Progenitor cell of endocrine pancreas (in vitro differentiated cells): ENCODE measurements at regions not wholly inside any gene's neighbourhood (a gene's known extent, or its start where the extent isn't known, plus 50 kb on each side); places are given as distances from the start of the nearest gene placed in this dataset.

Source experiments
- DNase-seq: peaks from one replicate; pipeline ENCODE4 v3.0.0; 2021; ENCODE audit warnings: low spot score; ENCODE audit not compliant: unreplicated experiment
- H3K27ac Mint-ChIP-seq: 2 replicates; pipeline ENCODE4 v1.8.0; 2021; ENCODE audit warnings: mild to moderate bottlenecking, moderate library complexity, mixed read lengths
- H3K27me3 Mint-ChIP-seq: 2 replicates; pipeline ENCODE4 v1.8.0; 2021; ENCODE audit warnings: mixed read lengths
- H3K36me3 Mint-ChIP-seq: 2 replicates; pipeline ENCODE4 v1.8.0; 2022; ENCODE audit warnings: mixed read lengths; ENCODE audit not compliant: insufficient read depth
- H3K4me1 Mint-ChIP-seq: 2 replicates; pipeline ENCODE4 v1.8.0; 2021; ENCODE audit warnings: low read depth, mixed read lengths
- H3K4me3 Mint-ChIP-seq: 2 replicates; pipeline ENCODE4 v1.8.0; 2021; ENCODE audit warnings: low read depth, mild to moderate bottlenecking, moderate library complexity, mixed read lengths
- H3K9me3 Mint-ChIP-seq: 2 replicates; pipeline ENCODE4 v1.8.0; 2021; ENCODE audit warnings: low read depth, mixed read lengths
- TF ChIP-seq, protein P1 (sequence below): fragments of 200-600 bp; sonication (generic); IDR thresholded peaks from one replicate; pipeline ENCODE4 v1.5.0; 2021; ENCODE audit warnings: antibody characterized with exemption, mild to moderate bottlenecking; ENCODE audit not compliant: unreplicated experiment

DNA sequence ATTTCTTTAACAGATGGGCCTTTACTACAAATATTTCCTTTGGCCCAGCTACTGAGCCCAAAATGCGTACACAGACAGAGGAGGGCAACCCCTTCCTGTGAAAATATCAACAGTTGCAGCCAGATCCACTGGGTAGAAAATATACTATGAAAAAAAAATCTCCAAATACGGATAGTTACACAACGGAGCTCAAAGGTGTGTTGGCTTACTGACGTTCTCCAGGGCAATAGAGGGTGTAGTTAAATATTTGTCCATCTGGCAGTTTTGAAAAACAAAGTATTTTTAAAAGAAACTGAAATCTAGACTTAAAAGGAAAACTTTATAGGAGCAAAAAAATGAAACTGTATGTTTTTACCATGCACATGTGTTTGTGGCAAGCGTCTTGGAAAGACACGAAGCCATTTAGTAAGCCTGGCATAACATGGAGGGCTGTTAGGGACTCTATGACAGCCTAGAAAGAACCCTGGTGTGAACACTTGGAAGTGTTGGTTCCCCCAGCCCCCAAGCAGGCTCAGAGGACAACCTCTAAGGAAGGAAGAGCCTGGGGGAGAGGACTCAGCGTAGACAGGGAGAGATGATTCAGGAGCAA lies 157.8 kb upstream of the TRPM3 start:
- no peaks in the 10 kb centered on the region for H3K36me3 Mint-ChIP-seq
- TF ChIP-seq, protein P1, sequence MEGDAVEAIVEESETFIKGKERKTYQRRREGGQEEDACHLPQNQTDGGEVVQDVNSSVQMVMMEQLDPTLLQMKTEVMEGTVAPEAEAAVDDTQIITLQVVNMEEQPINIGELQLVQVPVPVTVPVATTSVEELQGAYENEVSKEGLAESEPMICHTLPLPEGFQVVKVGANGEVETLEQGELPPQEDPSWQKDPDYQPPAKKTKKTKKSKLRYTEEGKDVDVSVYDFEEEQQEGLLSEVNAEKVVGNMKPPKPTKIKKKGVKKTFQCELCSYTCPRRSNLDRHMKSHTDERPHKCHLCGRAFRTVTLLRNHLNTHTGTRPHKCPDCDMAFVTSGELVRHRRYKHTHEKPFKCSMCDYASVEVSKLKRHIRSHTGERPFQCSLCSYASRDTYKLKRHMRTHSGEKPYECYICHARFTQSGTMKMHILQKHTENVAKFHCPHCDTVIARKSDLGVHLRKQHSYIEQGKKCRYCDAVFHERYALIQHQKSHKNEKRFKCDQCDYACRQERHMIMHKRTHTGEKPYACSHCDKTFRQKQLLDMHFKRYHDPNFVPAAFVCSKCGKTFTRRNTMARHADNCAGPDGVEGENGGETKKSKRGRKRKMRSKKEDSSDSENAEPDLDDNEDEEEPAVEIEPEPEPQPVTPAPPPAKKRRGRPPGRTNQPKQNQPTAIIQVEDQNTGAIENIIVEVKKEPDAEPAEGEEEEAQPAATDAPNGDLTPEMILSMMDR: no peak
- no peak for DNase-seq
- H3K27ac Mint-ChIP-seq: no peak overlapping the region
- no peak overlapping the region for H3K4me3 Mint-ChIP-seq
- no peaks in the 10 kb centered on the region for H3K9me3 Mint-ChIP-seq
- no peaks in the 10 kb centered on the region for H3K4me1 Mint-ChIP-seq
- no peaks in the 10 kb centered on the region for H3K27me3 Mint-ChIP-seq

DNA sequence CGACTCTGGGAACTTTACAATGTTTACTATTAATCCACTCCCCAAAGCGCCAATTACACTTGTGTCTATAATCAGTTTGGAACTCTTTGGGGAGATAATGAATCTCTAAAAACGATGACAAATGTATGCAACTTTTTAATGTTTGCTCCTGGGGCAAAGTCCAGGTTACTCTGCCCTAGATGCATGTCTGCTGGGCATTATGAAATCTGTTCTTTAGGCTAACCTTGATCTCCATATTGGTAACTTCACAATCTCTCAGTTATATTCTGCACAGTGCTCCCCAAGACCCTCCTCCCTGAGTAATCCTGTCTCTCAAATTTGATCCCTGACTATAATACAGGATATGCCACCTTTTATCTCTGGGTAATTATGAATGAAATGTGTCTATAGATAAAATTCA lies 152.2 kb upstream of the TRPM3 start:
- no peak overlapping the region for H3K4me3 Mint-ChIP-seq
- no peak for DNase-seq
- no peak overlapping the region for H3K27ac Mint-ChIP-seq
- H3K9me3 Mint-ChIP-seq: no peaks in the 10 kb centered on the region
- no peaks in the 10 kb centered on the region for H3K36me3 Mint-ChIP-seq
- TF ChIP-seq, protein P1: no peak
- H3K4me1 Mint-ChIP-seq: peaks cover 4% of the 10 kb centered on the region
- H3K27me3 Mint-ChIP-seq: no peaks in the 10 kb centered on the region

DNA sequence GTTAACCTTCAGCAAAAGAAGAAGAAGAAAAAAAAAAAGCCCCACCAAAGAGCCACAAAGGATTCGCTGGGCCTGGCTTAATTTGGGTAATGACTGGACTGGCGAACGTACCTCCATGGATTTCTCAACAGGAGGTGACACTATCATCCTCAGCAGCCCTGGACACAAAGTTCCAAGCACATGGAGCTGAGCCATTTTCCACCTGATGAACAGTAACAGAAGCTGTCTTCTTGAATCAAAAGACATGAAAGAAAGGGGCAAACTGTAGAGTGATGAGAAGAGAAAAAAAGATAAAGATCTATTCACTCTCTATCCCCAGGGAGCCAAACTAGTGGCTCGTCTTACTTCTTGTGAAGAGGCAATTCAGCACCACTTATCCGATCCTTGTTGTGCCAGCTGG lies 150.2 kb upstream of the TRPM3 start:
- Mint-ChIP-seq H3K36me3 (no peaks in the 10 kb centered on the region), H3K27ac (no peak overlapping the region), H3K4me3 (no peak overlapping the region), H3K27me3 (no peaks in the 10 kb centered on the region), H3K9me3 (no peaks in the 10 kb centered on the region), H3K4me1 (peaks cover 4% of the 10 kb centered on the region)
- TF ChIP-seq, protein P1: no peak
- no peak for DNase-seq

DNA sequence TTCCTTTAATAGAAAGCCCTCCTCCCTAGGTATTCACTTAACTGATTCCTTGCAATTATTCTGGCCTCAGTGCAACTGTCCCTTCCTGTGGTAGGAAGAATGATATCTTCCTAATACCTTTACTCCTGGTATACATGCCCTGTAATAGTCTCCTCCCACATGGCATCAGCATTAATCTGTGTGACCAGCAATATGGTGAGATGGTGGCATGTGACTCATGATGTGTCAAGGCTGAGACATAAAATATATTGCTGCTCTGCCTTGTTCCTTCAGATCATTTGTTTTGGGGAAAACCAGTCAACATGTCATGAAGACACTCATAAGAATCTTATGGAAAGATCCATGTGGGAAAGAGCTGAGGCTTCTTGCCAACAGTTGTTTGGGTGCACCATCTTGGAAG lies 149.1 kb upstream of the TRPM3 start:
- Mint-ChIP-seq H3K27me3 (no peaks in the 10 kb centered on the region), H3K4me1 (peaks cover 4% of the 10 kb centered on the region), H3K4me3 (no peak overlapping the region), H3K9me3 (no peaks in the 10 kb centered on the region), H3K36me3 (no peaks in the 10 kb centered on the region), H3K27ac (no peak overlapping the region)
- DNase-seq: no peak
- TF ChIP-seq, protein P1: no peak

DNA sequence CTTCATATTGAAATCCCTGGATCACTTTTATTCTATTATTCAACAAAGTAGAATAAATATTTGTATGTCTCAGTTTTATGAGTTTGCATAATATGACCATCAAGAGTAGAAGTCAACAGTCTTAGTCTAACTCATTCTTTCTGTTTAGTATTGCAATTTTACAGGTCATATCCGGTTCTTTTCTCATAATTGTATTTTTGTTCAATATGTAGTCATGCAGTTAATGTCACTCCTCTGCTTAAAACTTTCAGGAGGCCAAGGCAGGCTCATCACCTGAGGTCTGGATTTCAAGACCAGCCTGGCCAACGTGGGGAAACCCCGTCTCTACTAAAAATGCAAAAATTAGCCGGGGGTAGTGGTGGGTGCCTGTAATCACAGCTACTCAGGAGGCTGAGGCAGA lies 148.4 kb upstream of the TRPM3 start:
- H3K9me3 Mint-ChIP-seq: no peaks in the 10 kb centered on the region
- H3K27ac Mint-ChIP-seq: no peak overlapping the region
- TF ChIP-seq, protein P1: no peak

More for the DNA sequence above, 148.4 kb upstream of the TRPM3 start:
- no peaks in the 10 kb centered on the region for H3K27me3 Mint-ChIP-seq
- no peak for DNase-seq
- H3K36me3 Mint-ChIP-seq: no peaks in the 10 kb centered on the region
- H3K4me3 Mint-ChIP-seq: no peak overlapping the region
- H3K4me1 Mint-ChIP-seq: peaks cover 4% of the 10 kb centered on the region
